ENCODE measurements at regions not wholly inside any gene's neighbourhood (a gene's known extent, or its start where the extent isn't known, plus 50 kb on each side); places are given as distances from the start of the nearest gene placed in this dataset.

DNA sequence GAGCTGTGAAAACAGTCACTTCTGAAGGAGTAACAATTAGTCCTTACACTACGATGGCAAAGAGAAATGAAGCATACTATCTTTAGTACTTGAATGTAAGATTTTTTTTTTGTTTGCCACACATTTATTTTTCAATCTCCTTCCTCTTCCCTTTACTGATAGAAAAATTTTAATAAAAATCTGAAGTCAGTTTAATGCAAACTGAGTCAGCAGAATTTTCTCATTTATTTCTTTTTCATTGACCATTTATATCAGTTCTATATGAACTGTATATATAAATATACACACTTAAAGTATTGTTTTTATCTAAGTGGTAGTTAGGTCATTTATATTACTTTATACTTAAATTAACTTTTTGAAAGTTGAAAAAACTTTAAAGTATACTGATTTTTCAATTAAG is 1009.1 kb upstream of the SPRY2 start:
- TF ChIP-seq, protein P1, sequence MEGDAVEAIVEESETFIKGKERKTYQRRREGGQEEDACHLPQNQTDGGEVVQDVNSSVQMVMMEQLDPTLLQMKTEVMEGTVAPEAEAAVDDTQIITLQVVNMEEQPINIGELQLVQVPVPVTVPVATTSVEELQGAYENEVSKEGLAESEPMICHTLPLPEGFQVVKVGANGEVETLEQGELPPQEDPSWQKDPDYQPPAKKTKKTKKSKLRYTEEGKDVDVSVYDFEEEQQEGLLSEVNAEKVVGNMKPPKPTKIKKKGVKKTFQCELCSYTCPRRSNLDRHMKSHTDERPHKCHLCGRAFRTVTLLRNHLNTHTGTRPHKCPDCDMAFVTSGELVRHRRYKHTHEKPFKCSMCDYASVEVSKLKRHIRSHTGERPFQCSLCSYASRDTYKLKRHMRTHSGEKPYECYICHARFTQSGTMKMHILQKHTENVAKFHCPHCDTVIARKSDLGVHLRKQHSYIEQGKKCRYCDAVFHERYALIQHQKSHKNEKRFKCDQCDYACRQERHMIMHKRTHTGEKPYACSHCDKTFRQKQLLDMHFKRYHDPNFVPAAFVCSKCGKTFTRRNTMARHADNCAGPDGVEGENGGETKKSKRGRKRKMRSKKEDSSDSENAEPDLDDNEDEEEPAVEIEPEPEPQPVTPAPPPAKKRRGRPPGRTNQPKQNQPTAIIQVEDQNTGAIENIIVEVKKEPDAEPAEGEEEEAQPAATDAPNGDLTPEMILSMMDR (conservative IDR thresholded peaks at IDR 0.05; ENCODE audit: low read length): no peak
- TF ChIP-seq EZH2phosphoT487 (IDR thresholded peaks at IDR 0.05; ENCODE audit: borderline replicate concordance, low read depth, low read length): no peak
